ENCODE measurements at regions not wholly inside any gene's neighbourhood (a gene's known extent, or its start where the extent isn't known, plus 50 kb on each side); places are given as distances from the start of the nearest gene placed in this dataset.
A peak's percentile ranks its signal among the peaks of the same experiment; 100 is the strongest.
"Not testable (repeated sequence)": the region's sequence is repeated elsewhere in the genome, so short reads cannot be mapped to it uniquely, and the experiment has no call there.

GRCh38 chr14:43669355-43669754 is 837.7 kb downstream of the FSCB start:
- peaks cover 0 to 11% (median 2%) of the 10 kb centered on the region in 4 experiments for H3K4me1 ChIP-seq (ENCODE audit: control extremely low read depth in 1 of 4, control insufficient read depth in 4 of 4, insufficient read depth in 4 of 4, low read length in 3 of 4)
- H3K27ac ChIP-seq (ENCODE audit: insufficient read depth in 1 of 2, low read depth in 1 of 2, low read length in 2 of 2, poor library complexity in 1 of 2, severe bottlenecking in 2 of 2), result no peak overlapping the region
- no peak for DNase-seq
- H3K27me3 ChIP-seq (replicated peaks in 2 of 5; ENCODE audit: control insufficient read depth in 4 of 5, insufficient read depth in 5 of 5, low read length in 4 of 5), result no peaks in the 10 kb centered on the region
- WGBS (ENCODE audit: insufficient coverage), result no CpG with 5 or more reads among the region's 1 CpG
- no peaks in the 10 kb centered on the region for H3K36me3 ChIP-seq (ENCODE audit: control insufficient read depth in 4 of 4, insufficient read depth in 4 of 4, low read length in 3 of 4)
- peaks cover 0 to 6% (median 1%) of the 10 kb centered on the region in 5 experiments for H3K9me3 ChIP-seq (ENCODE audit: control extremely low read depth in 1 of 5, control insufficient read depth in 4 of 5, insufficient read depth in 2 of 5, low read depth in 1 of 5, low read length in 4 of 5)
- POLR2A ChIA-PET, result no interaction called here
- CTCF ChIA-PET, result no interaction called here
- H3K4me3 ChIP-seq (ENCODE audit: control insufficient read depth in 1 of 7, extremely low read depth in 1 of 7, insufficient read depth in 4 of 7, low read depth in 2 of 7, low read length in 6 of 7), result no peak overlapping the region

- ChIA-PET CTCF (no interaction called here), POLR2A (no interaction called here)
- Histone ChIP-seq H3K4me3 (ENCODE audit: control insufficient read depth in 1 of 7, extremely low read depth in 1 of 7, insufficient read depth in 4 of 7, low read depth in 2 of 7, low read length in 6 of 7) (no peak overlapping the region), H3K4me1 (ENCODE audit: control extremely low read depth in 1 of 4, control insufficient read depth in 4 of 4, insufficient read depth in 4 of 4, low read length in 3 of 4) (no peaks in the 10 kb centered on the region), H3K9me3 (ENCODE audit: control extremely low read depth in 1 of 5, control insufficient read depth in 4 of 5, insufficient read depth in 2 of 5, low read depth in 1 of 5, low read length in 4 of 5) (peaks cover 0 to 6% (median 1%) of the 10 kb centered on the region in 5 experiments), H3K27me3 (replicated peaks in 2 of 5; ENCODE audit: control insufficient read depth in 4 of 5, insufficient read depth in 5 of 5, low read length in 4 of 5) (no peaks in the 10 kb centered on the region), H3K36me3 (ENCODE audit: control insufficient read depth in 4 of 4, insufficient read depth in 4 of 4, low read length in 3 of 4) (no peaks in the 10 kb centered on the region), H3K27ac (ENCODE audit: insufficient read depth in 1 of 2, low read depth in 1 of 2, low read length in 2 of 2, poor library complexity in 1 of 2, severe bottlenecking in 2 of 2) (no peak overlapping the region)
- 79% methylated on average over 9 of the region's 9 CpGs for WGBS (ENCODE audit: insufficient coverage)
- DNase-seq, result no peak
Observed at GRCh38 chr14:43665570-43666267, 841.4 kb downstream of the FSCB start.

GRCh38 chr14:43655194-43655593 is 851.9 kb downstream of the FSCB start:
- H3K27me3 ChIP-seq (replicated peaks in 2 of 5; ENCODE audit: control insufficient read depth in 4 of 5, insufficient read depth in 5 of 5, low read length in 4 of 5); H3K4me3 ChIP-seq (ENCODE audit: control insufficient read depth in 1 of 7, extremely low read depth in 1 of 7, insufficient read depth in 4 of 7, low read depth in 2 of 7, low read length in 6 of 7); H3K4me1 ChIP-seq (ENCODE audit: control extremely low read depth in 1 of 4, control insufficient read depth in 4 of 4, insufficient read depth in 4 of 4, low read length in 3 of 4); H3K27ac ChIP-seq (ENCODE audit: insufficient read depth in 1 of 2, low read depth in 1 of 2, low read length in 2 of 2, poor library complexity in 1 of 2, severe bottlenecking in 2 of 2); H3K36me3 ChIP-seq (ENCODE audit: control insufficient read depth in 4 of 4, insufficient read depth in 4 of 4, low read length in 3 of 4); H3K9me3 ChIP-seq (ENCODE audit: control extremely low read depth in 1 of 5, control insufficient read depth in 4 of 5, insufficient read depth in 2 of 5, low read depth in 1 of 5, low read length in 4 of 5); DNase-seq; CTCF ChIA-PET; POLR2A ChIA-PET: not testable (repeated sequence)
- no CpG with 5 or more reads among the region's 2 CpGs for WGBS (ENCODE audit: insufficient coverage)

- H3K9me3 ChIP-seq (ENCODE audit: control extremely low read depth in 1 of 5, control insufficient read depth in 4 of 5, insufficient read depth in 2 of 5, low read depth in 1 of 5, low read length in 4 of 5), result peaks cover 0 to 8% (median 0%) of the 10 kb centered on the region in 5 experiments
- H3K36me3 ChIP-seq (ENCODE audit: control insufficient read depth in 4 of 4, insufficient read depth in 4 of 4, low read length in 3 of 4), result no peaks in the 10 kb centered on the region
- no peaks in the 10 kb centered on the region for H3K4me1 ChIP-seq (ENCODE audit: control extremely low read depth in 1 of 4, control insufficient read depth in 4 of 4, insufficient read depth in 4 of 4, low read length in 3 of 4)
- no peak overlapping the region for H3K27ac ChIP-seq (ENCODE audit: insufficient read depth in 1 of 2, low read depth in 1 of 2, low read length in 2 of 2, poor library complexity in 1 of 2, severe bottlenecking in 2 of 2)
- DNase-seq, result no peak
- ChIA-PET POLR2A (no interaction called here), CTCF (no interaction called here)
- H3K4me3 ChIP-seq (ENCODE audit: control insufficient read depth in 1 of 7, extremely low read depth in 1 of 7, insufficient read depth in 4 of 7, low read depth in 2 of 7, low read length in 6 of 7), result no peak overlapping the region
- no CpG with 5 or more reads among the region's 1 CpG for WGBS (ENCODE audit: insufficient coverage)
- no peaks in the 10 kb centered on the region for H3K27me3 ChIP-seq (replicated peaks in 2 of 5; ENCODE audit: control insufficient read depth in 4 of 5, insufficient read depth in 5 of 5, low read length in 4 of 5)
Observed at GRCh38 chr14:43651896-43652295, 855.2 kb downstream of the FSCB start.

- 88% methylated on average over 3 of the region's 4 CpGs for WGBS (ENCODE audit: insufficient coverage)
- Histone ChIP-seq H3K27ac (ENCODE audit: insufficient read depth in 1 of 2, low read depth in 1 of 2, low read length in 2 of 2, poor library complexity in 1 of 2, severe bottlenecking in 2 of 2) (no peak overlapping the region), H3K4me1 (ENCODE audit: control extremely low read depth in 1 of 4, control insufficient read depth in 4 of 4, insufficient read depth in 4 of 4, low read length in 3 of 4) (no peaks in the 10 kb centered on the region), H3K36me3 (ENCODE audit: control insufficient read depth in 4 of 4, insufficient read depth in 4 of 4, low read length in 3 of 4) (no peaks in the 10 kb centered on the region), H3K9me3 (ENCODE audit: control extremely low read depth in 1 of 5, control insufficient read depth in 4 of 5, insufficient read depth in 2 of 5, low read depth in 1 of 5, low read length in 4 of 5) (peaks cover 0 to 8% (median 0%) of the 10 kb centered on the region in 5 experiments), H3K4me3 (ENCODE audit: control insufficient read depth in 1 of 7, extremely low read depth in 1 of 7, insufficient read depth in 4 of 7, low read depth in 2 of 7, low read length in 6 of 7) (no peak overlapping the region), H3K27me3 (replicated peaks in 2 of 5; ENCODE audit: control insufficient read depth in 4 of 5, insufficient read depth in 5 of 5, low read length in 4 of 5) (no peaks in the 10 kb centered on the region)
- ChIA-PET CTCF (no interaction called here), POLR2A (no interaction called here)
- no peak for DNase-seq
Observed at GRCh38 chr14:43651185-43651787, 855.8 kb downstream of the FSCB start.

- POLR2A ChIA-PET, result no interaction called here
- Histone ChIP-seq H3K4me1 (ENCODE audit: control extremely low read depth in 1 of 4, control insufficient read depth in 4 of 4, insufficient read depth in 4 of 4, low read length in 3 of 4) (no peaks in the 10 kb centered on the region), H3K27ac (ENCODE audit: insufficient read depth in 1 of 2, low read depth in 1 of 2, low read length in 2 of 2, poor library complexity in 1 of 2, severe bottlenecking in 2 of 2) (no peak overlapping the region), H3K36me3 (ENCODE audit: control insufficient read depth in 4 of 4, insufficient read depth in 4 of 4, low read length in 3 of 4) (no peaks in the 10 kb centered on the region), H3K9me3 (ENCODE audit: control extremely low read depth in 1 of 5, control insufficient read depth in 4 of 5, insufficient read depth in 2 of 5, low read depth in 1 of 5, low read length in 4 of 5) (peaks cover 0 to 8% (median 0%) of the 10 kb centered on the region in 5 experiments), H3K4me3 (ENCODE audit: control insufficient read depth in 1 of 7, extremely low read depth in 1 of 7, insufficient read depth in 4 of 7, low read depth in 2 of 7, low read length in 6 of 7) (no peak overlapping the region), H3K27me3 (replicated peaks in 2 of 5; ENCODE audit: control insufficient read depth in 4 of 5, insufficient read depth in 5 of 5, low read length in 4 of 5) (no peaks in the 10 kb centered on the region)
- CTCF ChIA-PET, result no interaction called here
- no peak for DNase-seq
Observed at GRCh38 chr14:43649508-43649907, 857.6 kb downstream of the FSCB start.

GRCh38 chr14:43647302-43647701 is 859.8 kb downstream of the FSCB start:
- Histone ChIP-seq H3K27ac (ENCODE audit: insufficient read depth in 1 of 2, low read depth in 1 of 2, low read length in 2 of 2, poor library complexity in 1 of 2, severe bottlenecking in 2 of 2) (no peak overlapping the region), H3K4me3 (ENCODE audit: control insufficient read depth in 1 of 7, extremely low read depth in 1 of 7, insufficient read depth in 4 of 7, low read depth in 2 of 7, low read length in 6 of 7) (no peak overlapping the region), H3K36me3 (ENCODE audit: control insufficient read depth in 4 of 4, insufficient read depth in 4 of 4, low read length in 3 of 4) (no peaks in the 10 kb centered on the region), H3K9me3 (ENCODE audit: control extremely low read depth in 1 of 5, control insufficient read depth in 4 of 5, insufficient read depth in 2 of 5, low read depth in 1 of 5, low read length in 4 of 5) (peaks cover 0 to 6% (median 0%) of the 10 kb centered on the region in 5 experiments), H3K27me3 (replicated peaks in 2 of 5; ENCODE audit: control insufficient read depth in 4 of 5, insufficient read depth in 5 of 5, low read length in 4 of 5) (no peaks in the 10 kb centered on the region), H3K4me1 (ENCODE audit: control extremely low read depth in 1 of 4, control insufficient read depth in 4 of 4, insufficient read depth in 4 of 4, low read length in 3 of 4) (no peaks in the 10 kb centered on the region)
- whole genome bisulfite sequencing (ENCODE audit: insufficient coverage), result 100% methylated on average over 2 of the region's 4 CpGs
- ChIA-PET CTCF (no interaction called here), POLR2A (no interaction called here)
- DNase-seq, result peak in 1 of 3 donors; percentile 2

Data from common myeloid progenitor, CD34-positive (primary cell).